ENCODE measurements at regions not wholly inside any gene's neighbourhood (a gene's known extent, or its start where the extent isn't known, plus 50 kb on each side); places are given as distances from the start of the nearest gene placed in this dataset.

GRCh38 chr15:20409247-20409646, 132.4 kb downstream of the GOLGA6L6 start:
- no peak for TF ChIP-seq CTCF (IDR thresholded peaks at IDR 0.05 in 2 of 3, conservative IDR thresholded peaks at IDR 0.05 in 1 of 3; ENCODE audit: borderline replicate concordance in 1 of 3, insufficient read depth in 1 of 3, low read depth in 2 of 3, low read length in 2 of 3)
- TF ChIP-seq EZH2 (IDR thresholded peaks at IDR 0.05), result no peak
- no peak for TF ChIP-seq REST (IDR thresholded peaks at IDR 0.05; ENCODE audit: low read depth)
- no peak for TF ChIP-seq POLR2A (IDR thresholded peaks at IDR 0.05; ENCODE audit: borderline replicate concordance, extremely low read depth, insufficient read depth, insufficient read length)
- no peak for TF ChIP-seq EZH2phosphoT487 (IDR thresholded peaks at IDR 0.05; ENCODE audit: borderline replicate concordance)
- no peak for TF ChIP-seq RAD21 (IDR thresholded peaks at IDR 0.05; ENCODE audit: low read depth)
- no peak for TF ChIP-seq SIN3A (IDR thresholded peaks at IDR 0.05; ENCODE audit: low read depth)

Measured in HCT116 (cell line).